CD14-positive monocyte (primary cell): ENCODE measurements at regions not wholly inside any gene's neighbourhood (a gene's known extent, or its start where the extent isn't known, plus 50 kb on each side); places are given as distances from the start of the nearest gene placed in this dataset.

Experiments used
- DNase-seq, 3 donors: peaks; one replicate each; pipeline ENCODE4 v3.0.0-alpha.2; 2011 to 2022
- H2AFZ ChIP-seq: 2 replicates; pipeline ENCODE4 v1.6.0; 2012; ENCODE audit warnings: mild to moderate bottlenecking, low read depth, low read length, inconsistent platforms; ENCODE audit not compliant: insufficient read depth, poor library complexity, severe bottlenecking
- H3K27ac ChIP-seq, 2 donors: 1 replicate in 1 of 2; 2 replicates in 1 of 2; pipeline ENCODE4 v1.5.1; 2012 to 2013; ENCODE audit warnings: low read length in 2 of 2, control low read depth in 1 of 2, inconsistent platforms in 1 of 2, low read depth in 1 of 2, mild to moderate bottlenecking in 1 of 2
- H3K27me3 ChIP-seq, 2 donors: one replicate each; pipeline versions ENCODE4 v1.6.0 to v1.6.1; 2011 to 2013; ENCODE audit warnings: low read length in 2 of 2; ENCODE audit not compliant: control insufficient read depth in 2 of 2, insufficient read depth in 2 of 2
- H3K36me3 ChIP-seq, 2 donors: replicated peaks in 1 of 2; 1 replicate in 1 of 2; 2 replicates in 1 of 2; pipeline versions ENCODE4 v1.5.1 to v1.6.1; 2012 to 2013; ENCODE audit warnings: low read length in 2 of 2, control low read depth in 1 of 2, inconsistent platforms in 1 of 2, mild to moderate bottlenecking in 1 of 2; ENCODE audit not compliant: insufficient read depth in 2 of 2, control insufficient read depth in 1 of 2
- H3K4me1 ChIP-seq, 2 donors: 1 replicate in 1 of 2; 2 replicates in 1 of 2; pipeline versions ENCODE4 v1.5.1 to v1.6.1; 2012 to 2013; ENCODE audit warnings: low read length in 2 of 2, control low read depth in 1 of 2, inconsistent platforms in 1 of 2, mild to moderate bottlenecking in 1 of 2, moderate library complexity in 1 of 2; ENCODE audit not compliant: insufficient read depth in 2 of 2, control insufficient read depth in 1 of 2
- H3K4me2 ChIP-seq: replicated peaks from 2 replicates; pipeline ENCODE3; 2012; ENCODE audit warnings: low read length, moderate library complexity, mild to moderate bottlenecking; ENCODE audit not compliant: poor library complexity, severe bottlenecking; ENCODE audit errors: extremely low read depth
- H3K4me3 ChIP-seq, 3 experiments: fragments of 200-600 bp in 1 of 3; sonication (generic) in 1 of 3; replicated peaks in 1 of 3; 1 replicate in 2 of 3; 2 replicates in 1 of 3; pipeline ENCODE4 v1.5.1; 2011 to 2013; ENCODE audit warnings: low read length in 3 of 3, mild to moderate bottlenecking in 3 of 3, control low read depth in 2 of 3, low read depth in 2 of 3, inconsistent platforms in 1 of 3, moderate library complexity in 1 of 3
- H3K79me2 ChIP-seq: 2 replicates; pipeline ENCODE4 v1.6.0; 2012; ENCODE audit warnings: mild to moderate bottlenecking, control low read depth, inconsistent platforms, low read length, moderate library complexity; ENCODE audit not compliant: insufficient read depth
- H3K9ac ChIP-seq: 2 replicates; pipeline ENCODE4 v1.6.0; 2017; ENCODE audit warnings: low read length, mild to moderate bottlenecking; ENCODE audit not compliant: insufficient read depth, poor library complexity, severe bottlenecking
- H3K9me3 ChIP-seq, 2 donors: replicated peaks in 1 of 2; 1 replicate in 1 of 2; 2 replicates in 1 of 2; pipeline versions ENCODE4 v1.5.1 to v1.6.1; 2012 to 2013; ENCODE audit warnings: low read length in 2 of 2, control low read depth in 1 of 2; ENCODE audit not compliant: control insufficient read depth in 1 of 2, insufficient read depth in 1 of 2
- H4K20me1 ChIP-seq: 2 replicates; pipeline ENCODE4 v1.6.0; 2012; ENCODE audit warnings: mild to moderate bottlenecking, low read length, control low read depth, moderate library complexity; ENCODE audit not compliant: insufficient read depth
- H3K27ac Mint-ChIP-seq, 7 donors: one replicate each; pipeline ENCODE4 v1.8.0; 2020; ENCODE audit warnings: mild to moderate bottlenecking in 7 of 7, mixed read lengths in 7 of 7, moderate library complexity in 6 of 7, inconsistent platforms in 2 of 7
- H3K27me3 Mint-ChIP-seq, 3 donors: one replicate each; pipeline ENCODE4 v1.8.0; 2021 to 2022; ENCODE audit warnings: low read depth in 3 of 3, mild to moderate bottlenecking in 3 of 3, mixed read lengths in 3 of 3, moderate library complexity in 3 of 3, inconsistent platforms in 1 of 3
- H3K36me3 Mint-ChIP-seq, 2 donors: one replicate each; pipeline ENCODE4 v1.8.0; 2020; ENCODE audit warnings: mixed read lengths in 2 of 2, inconsistent platforms in 1 of 2, mild to moderate bottlenecking in 1 of 2
- H3K4me1 Mint-ChIP-seq: one replicate; pipeline ENCODE4 v1.8.0; 2020; ENCODE audit warnings: mild to moderate bottlenecking, mixed read lengths
- H3K4me3 Mint-ChIP-seq, 2 donors: one replicate each; pipeline ENCODE4 v1.8.0; 2020; ENCODE audit warnings: mild to moderate bottlenecking in 2 of 2, mixed read lengths in 2 of 2, moderate library complexity in 1 of 2
- H3K9me3 Mint-ChIP-seq, 7 donors: one replicate each; pipeline ENCODE4 v1.8.0; 2020 to 2022; ENCODE audit warnings: mixed read lengths in 7 of 7, mild to moderate bottlenecking in 6 of 7, moderate library complexity in 6 of 7, inconsistent platforms in 2 of 7
- whole genome bisulfite sequencing: methylation state at CpG from one replicate; pipeline ENCODE4 v1.1.5; 2013; ENCODE audit warnings: missing lambda C conversion rate; ENCODE audit not compliant: insufficient coverage; 5-methylcytosine and 5-hydroxymethylcytosine counted together
- intact Hi-C, 2 donors: fragments of 100-400 bp; cut with micrococcal nuclease; formaldehyde crosslinking; loops; one replicate each; pipeline versions ENCODE4 v1.15.0 to v1.15.1; 2023
- TF ChIP-seq, protein P1 (sequence below): fragments of 200-600 bp; IDR thresholded peaks from one replicate; pipeline ENCODE4 v1.8.0; 2022; ENCODE audit warnings: antibody characterized with exemption, mild to moderate bottlenecking

DNA sequence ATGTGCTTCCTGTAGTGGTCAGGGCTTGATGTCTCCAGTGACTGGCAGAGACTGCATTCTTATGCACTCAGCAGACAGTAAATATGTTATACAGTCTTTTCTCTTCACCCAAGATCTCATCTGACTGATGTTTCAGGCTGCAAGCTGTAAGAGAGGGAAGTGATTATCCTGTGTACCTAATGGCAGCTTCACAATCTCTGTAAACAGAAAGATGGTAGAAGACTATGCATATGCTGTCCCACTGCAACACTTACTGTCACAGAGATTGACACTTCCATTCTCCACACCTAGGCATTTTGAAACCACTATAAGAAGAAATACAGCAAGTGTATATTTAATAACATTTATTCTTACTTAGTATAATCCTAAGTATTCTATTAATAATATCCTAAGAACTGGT, 97.6 kb upstream of the ANXA1 start:
- no peaks in the 10 kb centered on the region for H3K36me3 ChIP-seq
- Mint-ChIP-seq H3K4me3 (no peak overlapping the region), H3K27ac (no peak overlapping the region), H3K4me1 (no peaks in the 10 kb centered on the region), H3K9me3 (no peaks in the 10 kb centered on the region), H3K27me3 (no peaks in the 10 kb centered on the region), H3K36me3 (no peaks in the 10 kb centered on the region)
- TF ChIP-seq, protein P1, sequence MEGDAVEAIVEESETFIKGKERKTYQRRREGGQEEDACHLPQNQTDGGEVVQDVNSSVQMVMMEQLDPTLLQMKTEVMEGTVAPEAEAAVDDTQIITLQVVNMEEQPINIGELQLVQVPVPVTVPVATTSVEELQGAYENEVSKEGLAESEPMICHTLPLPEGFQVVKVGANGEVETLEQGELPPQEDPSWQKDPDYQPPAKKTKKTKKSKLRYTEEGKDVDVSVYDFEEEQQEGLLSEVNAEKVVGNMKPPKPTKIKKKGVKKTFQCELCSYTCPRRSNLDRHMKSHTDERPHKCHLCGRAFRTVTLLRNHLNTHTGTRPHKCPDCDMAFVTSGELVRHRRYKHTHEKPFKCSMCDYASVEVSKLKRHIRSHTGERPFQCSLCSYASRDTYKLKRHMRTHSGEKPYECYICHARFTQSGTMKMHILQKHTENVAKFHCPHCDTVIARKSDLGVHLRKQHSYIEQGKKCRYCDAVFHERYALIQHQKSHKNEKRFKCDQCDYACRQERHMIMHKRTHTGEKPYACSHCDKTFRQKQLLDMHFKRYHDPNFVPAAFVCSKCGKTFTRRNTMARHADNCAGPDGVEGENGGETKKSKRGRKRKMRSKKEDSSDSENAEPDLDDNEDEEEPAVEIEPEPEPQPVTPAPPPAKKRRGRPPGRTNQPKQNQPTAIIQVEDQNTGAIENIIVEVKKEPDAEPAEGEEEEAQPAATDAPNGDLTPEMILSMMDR: no peak
- no peak overlapping the region for H3K27ac ChIP-seq
- no peak overlapping the region for H3K4me2 ChIP-seq
- no peak overlapping the region for H3K9ac ChIP-seq
- H3K4me1 ChIP-seq: no peaks in the 10 kb centered on the region
- H3K9me3 ChIP-seq: no peaks in the 10 kb centered on the region
- H4K20me1 ChIP-seq: no peaks in the 10 kb centered on the region
- no peaks in the 10 kb centered on the region for H3K79me2 ChIP-seq
- no peaks in the 10 kb centered on the region for H3K27me3 ChIP-seq
- no peak overlapping the region for H2AFZ ChIP-seq
- no peak overlapping the region for H3K4me3 ChIP-seq
- DNase-seq: no peak
- intact Hi-C loops: no loop called here

DNA sequence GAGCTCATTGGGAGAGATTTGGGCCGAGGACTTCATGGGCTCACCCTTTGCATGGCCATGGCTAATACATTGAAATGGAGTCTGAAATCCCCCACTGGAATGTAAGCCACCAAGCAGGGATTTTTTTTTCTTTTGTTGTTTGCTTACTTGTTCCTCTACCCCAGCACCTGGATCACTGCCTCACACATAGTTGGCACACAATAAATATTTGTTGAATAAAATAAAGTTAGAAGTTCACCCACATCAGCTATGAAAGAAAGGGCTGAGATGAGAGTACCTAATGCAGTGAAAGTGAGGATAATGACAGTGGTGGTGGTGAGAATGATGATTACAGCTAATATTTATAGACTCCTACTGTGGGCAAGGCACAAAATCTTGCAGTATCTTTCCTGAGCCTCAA, 98.1 kb upstream of the ANXA1 start:
- H3K9ac ChIP-seq: no peak overlapping the region
- no peaks in the 10 kb centered on the region for H3K27me3 ChIP-seq
- no peak for DNase-seq
- no peaks in the 10 kb centered on the region for H3K36me3 Mint-ChIP-seq
- TF ChIP-seq, protein P1: no peak
- no peak overlapping the region for H3K4me3 Mint-ChIP-seq
- no peaks in the 10 kb centered on the region for H4K20me1 ChIP-seq
- no peaks in the 10 kb centered on the region for H3K79me2 ChIP-seq
- no peaks in the 10 kb centered on the region for H3K36me3 ChIP-seq
- no peak overlapping the region for H3K27ac ChIP-seq
- H3K4me2 ChIP-seq: no peak overlapping the region
- intact Hi-C loops: no loop called here
- H3K4me1 ChIP-seq: no peaks in the 10 kb centered on the region
- no peak overlapping the region for H3K27ac Mint-ChIP-seq
- WGBS: 80% methylated on average over 1 of the region's 1 CpG
- no peak overlapping the region for H2AFZ ChIP-seq
- no peaks in the 10 kb centered on the region for H3K27me3 Mint-ChIP-seq
- H3K4me3 ChIP-seq: no peak overlapping the region
- H3K9me3 ChIP-seq: no peaks in the 10 kb centered on the region
- no peaks in the 10 kb centered on the region for H3K9me3 Mint-ChIP-seq
- H3K4me1 Mint-ChIP-seq: no peaks in the 10 kb centered on the region
